Common myeloid progenitor, CD34-positive (primary cell): ENCODE measurements at regions not wholly inside any gene's neighbourhood (a gene's known extent, or its start where the extent isn't known, plus 50 kb on each side); places are given as distances from the start of the nearest gene placed in this dataset.
A peak's percentile ranks its signal among the peaks of the same experiment; 100 is the strongest.

ENCODE experiments used
- CTCF ChIA-PET: fragments of 350-600 bp; sonication (Branson Sonifier 250); formaldehyde crosslinking; loops from one replicate; lab custom pipeline; 2021; ENCODE audit warnings: antibody characterized with exemption; lab: Charles Lee
- POLR2A ChIA-PET: fragments of 350-600 bp; sonication (Branson Sonifier 250); formaldehyde crosslinking; loops from one replicate; lab custom pipeline; 2021; ENCODE audit warnings: antibody characterized with exemption; lab: Charles Lee
- DNase-seq, 3 donors: peaks; one replicate each; pipeline versions ENCODE4 v3.0.0 to v3.0.0-alpha.2; 2013
- H3K27ac ChIP-seq, 2 experiments: 1 replicate in 1 of 2; 2 replicates in 1 of 2; pipeline ENCODE4 v1.7.0; 2013; ENCODE audit warnings: inconsistent platforms in 2 of 2, low read length in 2 of 2, mild to moderate bottlenecking in 2 of 2, low read depth in 1 of 2, moderate library complexity in 1 of 2; ENCODE audit not compliant: severe bottlenecking in 2 of 2, insufficient read depth in 1 of 2, poor library complexity in 1 of 2
- H3K27me3 ChIP-seq, 5 experiments: replicated peaks in 2 of 5; 1 replicate in 3 of 5; 2 replicates in 2 of 5; pipeline versions ENCODE4 v1.6.1 to v1.7.0; 2013; ENCODE audit warnings: low read length in 4 of 5, mild to moderate bottlenecking in 2 of 5, moderate library complexity in 2 of 5, inconsistent platforms in 1 of 5; ENCODE audit not compliant: insufficient read depth in 5 of 5, control insufficient read depth in 4 of 5
- H3K36me3 ChIP-seq, 4 experiments: 1 replicate in 2 of 4; 2 replicates in 2 of 4; pipeline versions ENCODE4 v1.6.1 to v1.7.0; 2013; ENCODE audit warnings: low read length in 3 of 4, control low read depth in 1 of 4, mild to moderate bottlenecking in 1 of 4; ENCODE audit not compliant: control insufficient read depth in 4 of 4, insufficient read depth in 4 of 4
- H3K4me1 ChIP-seq, 4 experiments: 1 replicate in 3 of 4; 2 replicates in 1 of 4; pipeline versions ENCODE4 v1.6.1 to v1.7.1; 2013; ENCODE audit warnings: low read length in 3 of 4, mild to moderate bottlenecking in 3 of 4, control low read depth in 1 of 4, inconsistent platforms in 1 of 4, moderate library complexity in 1 of 4; ENCODE audit not compliant: control insufficient read depth in 4 of 4, insufficient read depth in 4 of 4; ENCODE audit errors: control extremely low read depth in 1 of 4
- H3K4me3 ChIP-seq, 7 experiments: 1 replicate in 4 of 7; 2 replicates in 3 of 7; pipeline versions ENCODE4 v1.5.1 to v1.7.0; 2013; ENCODE audit warnings: mild to moderate bottlenecking in 7 of 7, low read length in 6 of 7, moderate library complexity in 6 of 7, inconsistent platforms in 2 of 7, low read depth in 2 of 7, control low read depth in 1 of 7; ENCODE audit not compliant: insufficient read depth in 4 of 7, control insufficient read depth in 1 of 7; ENCODE audit errors: extremely low read depth in 1 of 7
- H3K9me3 ChIP-seq, 5 experiments: 1 replicate in 4 of 5; 2 replicates in 1 of 5; pipeline versions ENCODE4 v1.6.1 to v1.7.1; 2013; ENCODE audit warnings: low read length in 4 of 5, mild to moderate bottlenecking in 2 of 5, inconsistent platforms in 1 of 5, low read depth in 1 of 5, moderate library complexity in 1 of 5; ENCODE audit not compliant: control insufficient read depth in 4 of 5, insufficient read depth in 2 of 5; ENCODE audit errors: control extremely low read depth in 1 of 5
- WGBS: methylation state at CpG from one replicate; pipeline ENCODE4 v1.1.5; 2013; ENCODE audit not compliant: insufficient coverage; 5-methylcytosine and 5-hydroxymethylcytosine counted together

- peaks cover 0 to 2% (median 0%) of the 10 kb centered on the region in 5 experiments for H3K9me3 ChIP-seq
- no peak overlapping the region for H3K27ac ChIP-seq
- CTCF ChIA-PET = interaction anchor here (0.8 kb wide), 1 partner anchor 268 kb away, joined by 3 read pairs; the partner anchor contains the start of gene CITED2
- H3K4me3 ChIP-seq = no peak overlapping the region
- DNase-seq = no peak
- H3K36me3 ChIP-seq = no peaks in the 10 kb centered on the region
- POLR2A ChIA-PET = no interaction called here
- peaks cover 18 to 64% (median 44%) of the 10 kb centered on the region in 4 experiments for H3K4me1 ChIP-seq
- H3K27me3 ChIP-seq = no peaks in the 10 kb centered on the region
- WGBS = 50% methylated on average over 2 of the region's 2 CpGs
These were observed 267.9 kb upstream of the CITED2 start for GRCh38 chr6:139642346-139642745.

- 0% methylated on average over 1 of the region's 3 CpGs for WGBS
- CTCF ChIA-PET = interaction anchor here (0.9 to 2.7 kb wide), 2 partner anchors 267 to 271 kb away, joined by 4 to 14 read pairs; partner anchors contain the start of gene CITED2
These were observed 266.9 kb upstream of the CITED2 start for GRCh38 chr6:139641376-139641775.

GRCh38 chr6:139640921-139641320 is 266.5 kb upstream of the CITED2 start:
- ChIA-PET POLR2A (interaction anchor here (1.7 kb wide), 1 partner anchor 266 kb away, joined by 10 read pairs; the partner anchor contains the start of gene CITED2), CTCF (interaction anchor here (0.9 to 2.7 kb wide), 2 partner anchors 266 to 270 kb away, joined by 4 to 14 read pairs; partner anchors contain the start of gene CITED2)
- Histone ChIP-seq H3K36me3 (no peaks in the 10 kb centered on the region), H3K27me3 (no peaks in the 10 kb centered on the region), H3K27ac (peak overlapping the region in 1 of 2 experiments; percentile 69), H3K4me3 (peak overlapping the region in 3 of 7 experiments; percentile 11 to 57 (median 48)), H3K4me1 (peaks cover 18 to 64% (median 44%) of the 10 kb centered on the region in 4 experiments), H3K9me3 (no peaks in the 10 kb centered on the region)
- no CpG with 5 or more reads among the region's 4 CpGs for WGBS
- peak in 2 of 3 donors; percentile 45 to 62 for DNase-seq

More at GRCh38 chr6:139641376-139641775, 266.9 kb upstream of the CITED2 start:
- DNase-seq = peak; percentile 47 to 85 (median 75)
- H3K36me3 ChIP-seq = no peaks in the 10 kb centered on the region
- H3K4me1 ChIP-seq = peaks cover 18 to 64% (median 44%) of the 10 kb centered on the region in 4 experiments
- peak overlapping the region in 3 of 7 experiments; percentile 12 to 57 (median 48) for H3K4me3 ChIP-seq
- POLR2A ChIA-PET = interaction anchor here (1.7 kb wide), 1 partner anchor 266 kb away, joined by 10 read pairs; the partner anchor contains the start of gene CITED2
- peak overlapping the region in 1 of 2 experiments; percentile 69 for H3K27ac ChIP-seq
- no peaks in the 10 kb centered on the region for H3K9me3 ChIP-seq
- H3K27me3 ChIP-seq = no peaks in the 10 kb centered on the region

- Histone ChIP-seq H3K4me3 (peak overlapping the region in 4 of 7 experiments; percentile 8 to 57 (median 38)), H3K4me1 (peaks cover 18 to 64% (median 44%) of the 10 kb centered on the region in 4 experiments), H3K27me3 (no peaks in the 10 kb centered on the region), H3K27ac (peak overlapping the region; percentile 46 to 69), H3K36me3 (no peaks in the 10 kb centered on the region), H3K9me3 (no peaks in the 10 kb centered on the region)
- no CpG with 5 or more reads among the region's 3 CpGs for WGBS
- CTCF ChIA-PET = interaction anchor here (0.9 to 2.7 kb wide), 2 partner anchors 266 to 270 kb away, joined by 4 to 14 read pairs; partner anchors contain the start of gene CITED2
- POLR2A ChIA-PET = interaction anchor here (1.0 to 1.7 kb wide), 2 partner anchors 15 to 265 kb away, joined by 3 to 10 read pairs; partner anchors contain the start of gene CITED2
- DNase-seq = peak; percentile 74 to 91 (median 87)
These were observed 266.0 kb upstream of the CITED2 start for GRCh38 chr6:139640448-139640847.

GRCh38 chr6:139639507-139639906 is 265.1 kb upstream of the CITED2 start:
- POLR2A ChIA-PET = interaction anchor here (1.0 kb wide), 1 partner anchor 14 kb away, joined by 3 read pairs; no protein-coding TSS in a partner anchor
- Histone ChIP-seq H3K4me1 (peaks cover 18 to 58% (median 44%) of the 10 kb centered on the region in 4 experiments), H3K9me3 (no peaks in the 10 kb centered on the region), H3K27ac (peak overlapping the region in 1 of 2 experiments; percentile 43), H3K27me3 (no peaks in the 10 kb centered on the region), H3K36me3 (no peaks in the 10 kb centered on the region), H3K4me3 (peak overlapping the region in 2 of 7 experiments; percentile 14 to 42)
- CTCF ChIA-PET = interaction anchor here (2.7 kb wide), 1 partner anchor 265 kb away, joined by 14 read pairs; the partner anchor contains the start of gene CITED2
- 22% methylated on average over 1 of the region's 5 CpGs for WGBS
- DNase-seq = peak in 1 of 3 donors; percentile 26

- Histone ChIP-seq H3K36me3 (no peaks in the 10 kb centered on the region), H3K4me3 (no peak overlapping the region), H3K9me3 (no peaks in the 10 kb centered on the region), H3K4me1 (peaks cover 18 to 48% (median 35%) of the 10 kb centered on the region in 4 experiments), H3K27ac (no peak overlapping the region), H3K27me3 (no peaks in the 10 kb centered on the region)
- 72% methylated on average over 2 of the region's 5 CpGs for WGBS
- peak in 1 of 3 donors; percentile 47 for DNase-seq
- CTCF ChIA-PET = interaction anchor here (1.1 to 2.7 kb wide), 3 partner anchors 11 to 264 kb away, joined by 4 to 14 read pairs (median 7); partner anchors contain the start of gene CITED2
- POLR2A ChIA-PET = no interaction called here
These were observed 263.9 kb upstream of the CITED2 start for GRCh38 chr6:139638179-139638941.
